IMR-90 (cell line): ENCODE measurements at regions not wholly inside any gene's neighbourhood (a gene's known extent, or its start where the extent isn't known, plus 50 kb on each side); places are given as distances from the start of the nearest gene placed in this dataset.

Experiments
- ATAC-seq: fragments of 200-7000 bp; cut with Tn5 transposase; 2 replicates; pipeline ENCODE4 v1.9.1; 2020; ENCODE audit warnings: low read depth, mild to moderate bottlenecking, moderate library complexity
- BruUV-seq: library from RNA; stranded (reverse); fragments of 400-500 nt; replicated peaks from 2 replicates; lab custom pipeline; 2021; lab: Mats Ljungman, UMichigan
- CTCF ChIA-PET: fragments of 300-600 bp; formaldehyde crosslinking; extraction: SDS; loops from one replicate; lab custom pipeline; 2021; ENCODE audit warnings: antibody characterized with exemption; lab: Yijun Ruan, JAX
- POLR2A ChIA-PET: fragments of 300-600 bp; sonication (Branson Sonifier 250); formaldehyde crosslinking; loops from one replicate; lab custom pipeline; 2022; ENCODE audit warnings: antibody characterized with exemption; ENCODE audit not compliant: unreplicated experiment; lab: Charles Lee
- DNase-seq: peaks from one replicate; pipeline ENCODE4 v3.0.0; 2013
- H2AFZ ChIP-seq: replicated peaks from 2 replicates; pipeline ENCODE3; 2013; ENCODE audit warnings: low read length, mild to moderate bottlenecking; ENCODE audit not compliant: poor library complexity
- H2AK5ac ChIP-seq: 2 replicates; pipeline ENCODE4 v1.6.1; 2013; ENCODE audit warnings: low read depth, low read length, inconsistent platforms
- H2AK9ac ChIP-seq: replicated peaks from 2 replicates; pipeline ENCODE3; 2013; ENCODE audit warnings: mild to moderate bottlenecking, low read depth, low read length, moderate library complexity; ENCODE audit not compliant: poor library complexity
- H2BK120ac ChIP-seq: 2 replicates; pipeline ENCODE4 v1.6.1; 2013; ENCODE audit warnings: low read depth, low read length, inconsistent platforms
- H2BK15ac ChIP-seq: 3 replicates; pipeline ENCODE4 v1.6.1; 2013; ENCODE audit warnings: low read depth, low read length, inconsistent platforms
- H2BK20ac ChIP-seq: 2 replicates; pipeline ENCODE4 v1.6.1; 2013; ENCODE audit warnings: low read depth, mild to moderate bottlenecking, inconsistent platforms, low read length, moderate library complexity
- H2BK5ac ChIP-seq: 2 replicates; pipeline ENCODE4 v1.6.1; 2013; ENCODE audit warnings: mild to moderate bottlenecking, low read depth, low read length, inconsistent platforms; ENCODE audit not compliant: poor library complexity, severe bottlenecking
- H3K14ac ChIP-seq: replicated peaks from 2 replicates; pipeline ENCODE4 v1.6.1; 2013; ENCODE audit warnings: low read depth, low read length, inconsistent platforms
- H3K18ac ChIP-seq: 2 replicates; pipeline ENCODE4 v1.6.1; 2013; ENCODE audit warnings: low read depth, low read length, control low read depth
- H3K23ac ChIP-seq: 2 replicates; pipeline ENCODE4 v1.6.1; 2013; ENCODE audit warnings: low read depth, low read length, inconsistent platforms
- H3K27ac ChIP-seq: 2 replicates; pipeline ENCODE4 v1.5.1; 2013; ENCODE audit warnings: mild to moderate bottlenecking, control low read depth, low read length; ENCODE audit not compliant: insufficient read depth
- H3K27me3 ChIP-seq: 2 replicates; pipeline ENCODE4 v1.6.1; 2013; ENCODE audit warnings: low read length; ENCODE audit not compliant: control insufficient read depth, insufficient read depth
- H3K36me3 ChIP-seq: 2 replicates; pipeline ENCODE4 v1.6.1; 2013; ENCODE audit warnings: low read length, mixed read lengths; ENCODE audit not compliant: control insufficient read depth, insufficient read depth
- H3K4ac ChIP-seq: 2 replicates; pipeline ENCODE4 v1.6.1; 2013; ENCODE audit warnings: low read depth, low read length, inconsistent platforms
- H3K4me1 ChIP-seq: 2 replicates; pipeline ENCODE4 v1.6.1; 2013; ENCODE audit warnings: low read length, mixed read lengths; ENCODE audit not compliant: control insufficient read depth, insufficient read depth
- H3K4me2 ChIP-seq: 2 replicates; pipeline ENCODE4 v1.6.1; 2013; ENCODE audit warnings: low read depth, mild to moderate bottlenecking, control low read depth, low read length, moderate library complexity
- H3K4me3 ChIP-seq: 2 replicates; pipeline ENCODE4 v1.5.1; 2013; ENCODE audit warnings: low read depth, mild to moderate bottlenecking, control low read depth, low read length, moderate library complexity; ENCODE audit not compliant: insufficient read depth
- H3K56ac ChIP-seq: 2 replicates; pipeline ENCODE4 v1.6.1; 2013; ENCODE audit warnings: low read length, inconsistent platforms; ENCODE audit not compliant: insufficient read depth; ENCODE audit errors: extremely low read depth
- H3K79me1 ChIP-seq, 2 experiments: 2 replicates each; pipeline ENCODE4 v1.6.1; 2013; ENCODE audit warnings: low read length in 2 of 2, inconsistent platforms in 1 of 2, low read depth in 1 of 2
- H3K9ac ChIP-seq: 2 replicates; pipeline ENCODE4 v1.6.1; 2013; ENCODE audit warnings: low read depth, low read length, control low read depth
- H3K9me1 ChIP-seq: 2 replicates; pipeline ENCODE4 v1.6.1; 2013; ENCODE audit warnings: low read length, inconsistent platforms; ENCODE audit not compliant: insufficient read depth
- H3K9me3 ChIP-seq: 2 replicates; pipeline ENCODE4 v1.6.1; 2013; ENCODE audit warnings: low read length; ENCODE audit not compliant: control insufficient read depth, insufficient read depth
- H4K20me1 ChIP-seq: 2 replicates; pipeline ENCODE4 v1.6.1; 2013; ENCODE audit warnings: low read length, inconsistent platforms; ENCODE audit not compliant: insufficient read depth
- H4K5ac ChIP-seq: 2 replicates; pipeline ENCODE4 v1.6.1; 2013; ENCODE audit warnings: mild to moderate bottlenecking, low read depth, low read length, control low read depth
- H4K8ac ChIP-seq, 2 experiments: 2 replicates each; pipeline ENCODE4 v1.6.1; 2013; ENCODE audit warnings: low read depth in 2 of 2, low read length in 2 of 2, control low read depth in 1 of 2, inconsistent platforms in 1 of 2
- H4K91ac ChIP-seq: 2 replicates; pipeline ENCODE4 v1.6.1; 2013; ENCODE audit warnings: low read depth, low read length, inconsistent platforms; ENCODE audit not compliant: insufficient read depth
- BHLHE40 ChIP-seq: fragments of 150-350 bp; IDR thresholded peaks from 2 replicates; pipeline ENCODE4 v1.6.1; 2016; ENCODE audit warnings: mild to moderate bottlenecking, low read depth, low read length
- ELK1 ChIP-seq: fragments of 150-350 bp; IDR thresholded peaks from 2 replicates; pipeline ENCODE4 v1.6.1; 2016; ENCODE audit warnings: low read depth, mild to moderate bottlenecking, low read length, moderate library complexity, borderline replicate concordance
- POLR2A ChIP-seq: IDR thresholded peaks from 2 replicates; pipeline ENCODE4 v1.6.1; 2012; ENCODE audit warnings: mild to moderate bottlenecking, low read depth, low read length
- USF2 ChIP-seq: fragments of 150-350 bp; IDR thresholded peaks from 2 replicates; pipeline ENCODE4 v1.6.1; 2017; ENCODE audit warnings: mild to moderate bottlenecking, antibody characterized with exemption, low read length, low read depth
- WGBS, 2 experiments: methylation state at CpG; one replicate each; pipeline versions ENCODE4 v1.1.5 to v1.1.7; 2013; ENCODE audit warnings: missing lambda C conversion rate in 2 of 2; ENCODE audit not compliant: insufficient read length in 1 of 2; ENCODE audit errors: extremely low coverage in 2 of 2; 5-methylcytosine and 5-hydroxymethylcytosine counted together
- dilution Hi-C: fragments of 300-500 bp; cut with HindIII; formaldehyde crosslinking; loops from one replicate; pipeline ENCODE4 v1.14.3; 2018; ENCODE audit warnings: low sequenced_read_pairs; ENCODE audit not compliant: unreplicated experiment
- in situ Hi-C: fragments of 300-500 bp; cut with MboI; formaldehyde crosslinking; loops from 3 replicates; pipeline ENCODE4 v1.14.3; 2019; ENCODE audit warnings: low sequenced_read_pairs, inconsistent platforms, mixed read lengths
- intact Hi-C: fragments of 100-400 bp; cut with micrococcal nuclease; formaldehyde crosslinking; loops from 2 replicates; pipeline ENCODE4 v1.10.0; 2022

GRCh38 chr4:173936861-173937260 is 346.6 kb downstream of the FBXO8 start:
- Histone ChIP-seq H3K9ac (no peak overlapping the region), H3K4me2 (no peak overlapping the region), H3K56ac (no peak overlapping the region), H2AK9ac (no peak overlapping the region), H2BK5ac (no peak overlapping the region), H4K8ac (no peak overlapping the region), H2AK5ac (no peak overlapping the region), H3K36me3 (no peaks in the 10 kb centered on the region), H2BK20ac (no peak overlapping the region), H3K4me1 (no peaks in the 10 kb centered on the region), H3K14ac (no peak overlapping the region), H4K91ac (no peak overlapping the region), H2BK120ac (no peak overlapping the region), H4K20me1 (no peaks in the 10 kb centered on the region), H3K27me3 (no peaks in the 10 kb centered on the region), H4K5ac (no peak overlapping the region), H3K79me1 (no peaks in the 10 kb centered on the region), H3K9me3 (no peaks in the 10 kb centered on the region), H3K9me1 (no peaks in the 10 kb centered on the region), H2AFZ (no peak overlapping the region), H3K4ac (no peak overlapping the region), H3K18ac (no peak overlapping the region), H3K23ac (no peak overlapping the region), H3K27ac (no peak overlapping the region), H2BK15ac (no peak overlapping the region), H3K4me3 (no peak overlapping the region)
- dilution Hi-C loops (no loop called here), intact Hi-C loops (no loop called here), in situ Hi-C loops (no loop called here)
- CTCF ChIA-PET, result no interaction called here
- no CpG with 5 or more reads among the region's 1 CpG for WGBS, 2 experiments
- POLR2A ChIA-PET, result no interaction called here
- ATAC-seq (no peak), DNase-seq (no peak)
- no TSS peak for BruUV-seq
- no peak for TF ChIP-seq ELK1
- TF ChIP-seq USF2, result no peak
- no peak for TF ChIP-seq POLR2A
- no peak for TF ChIP-seq BHLHE40
